ENCODE measurements at regions not wholly inside any gene's neighbourhood (a gene's known extent, or its start where the extent isn't known, plus 50 kb on each side); places are given as distances from the start of the nearest gene placed in this dataset.

GRCh38 chr2:71876542-71877451, 270.9 kb downstream of the CYP26B1 start:
- 86 to 90% methylated on average over 6 of the region's 6 CpGs for WGBS, 2 donors
- H3K27ac ChIP-seq, result no peak overlapping the region
- H3K4me1 ChIP-seq, result peaks cover 0 to 7% (median 0%) of the 10 kb centered on the region in 4 donors
- TF ChIP-seq CTCF (IDR thresholded peaks at IDR 0.05) (no peak), POLR2AphosphoS5 (IDR thresholded peaks at IDR 0.05) (no peak), EP300 (IDR thresholded peaks at IDR 0.05) (no peak), POLR2A (IDR thresholded peaks at IDR 0.05) (no peak)
- DNase-seq, result no peak
- H3K36me3 ChIP-seq, result no peaks in the 10 kb centered on the region
- no peaks in the 10 kb centered on the region for H3K9me3 ChIP-seq
- H3K27me3 ChIP-seq, result no peaks in the 10 kb centered on the region
- ATAC-seq (ENCODE audit: low FRiP score in 2 of 2), result no peak
- H3K4me3 ChIP-seq, result no peak overlapping the region

GRCh38 chr2:71872466-71873051, 275.1 kb downstream of the CYP26B1 start:
- Histone ChIP-seq H3K36me3 (no peaks in the 10 kb centered on the region), H3K27me3 (no peaks in the 10 kb centered on the region), H3K4me3 (no peak overlapping the region), H3K9me3 (no peaks in the 10 kb centered on the region), H3K27ac (no peak overlapping the region), H3K4me1 (no peaks in the 10 kb centered on the region)
- WGBS, 2 donors, result 89 to 97% methylated on average over 10 to 12 of the region's 12 CpGs
- DNase-seq (no peak), ATAC-seq (ENCODE audit: low FRiP score in 2 of 2) (no peak)
- no peak for TF ChIP-seq CTCF (IDR thresholded peaks at IDR 0.05)

GRCh38 chr2:71865391-71865965, 282.2 kb downstream of the CYP26B1 start:
- H3K4me3 ChIP-seq, result no peak overlapping the region
- WGBS, 2 donors, result 71 to 73% methylated on average over 11 of the region's 11 CpGs
- ATAC-seq (ENCODE audit: low FRiP score in 2 of 2) (no peak), DNase-seq (no peak)
- H3K4me1 ChIP-seq, result no peaks in the 10 kb centered on the region
- H3K9me3 ChIP-seq, result no peaks in the 10 kb centered on the region
- H3K27ac ChIP-seq, result no peak overlapping the region
- TF ChIP-seq EP300 (IDR thresholded peaks at IDR 0.05) (no peak), POLR2A (IDR thresholded peaks at IDR 0.05) (no peak), POLR2AphosphoS5 (IDR thresholded peaks at IDR 0.05) (no peak), CTCF (IDR thresholded peaks at IDR 0.05) (no peak)
- H3K36me3 ChIP-seq, result no peaks in the 10 kb centered on the region
- no peaks in the 10 kb centered on the region for H3K27me3 ChIP-seq

- 93 to 94% methylated on average over 5 of the region's 5 CpGs for WGBS, 2 donors
- Histone ChIP-seq H3K36me3 (no peaks in the 10 kb centered on the region), H3K27ac (no peak overlapping the region), H3K4me1 (no peaks in the 10 kb centered on the region), H3K4me3 (no peak overlapping the region), H3K9me3 (no peaks in the 10 kb centered on the region), H3K27me3 (no peaks in the 10 kb centered on the region)
- no peak for TF ChIP-seq POLR2A (IDR thresholded peaks at IDR 0.05)
- TF ChIP-seq POLR2AphosphoS5 (IDR thresholded peaks at IDR 0.05), result no peak
- TF ChIP-seq EP300 (IDR thresholded peaks at IDR 0.05), result no peak
- no peak for TF ChIP-seq CTCF (IDR thresholded peaks at IDR 0.05)
- ATAC-seq (ENCODE audit: low FRiP score in 2 of 2) (no peak), DNase-seq (no peak)
Measured at GRCh38 chr2:71864085-71864484, 283.6 kb downstream of the CYP26B1 start.
